Suprapubic skin (tissue), 4 donors: ENCODE measurements at regions not wholly inside any gene's neighbourhood (a gene's known extent, or its start where the extent isn't known, plus 50 kb on each side); places are given as distances from the start of the nearest gene placed in this dataset.

Source experiments
- CTCF ChIP-seq, 2 donors: fragments of 200-600 bp in 1 of 2; fragments of 450-650 bp in 1 of 2; sonication (generic) in 1 of 2; IDR thresholded peaks; one replicate each; pipeline ENCODE4 v1.5.1; 2016 to 2019; ENCODE audit warnings: antibody characterized with exemption in 2 of 2, mild to moderate bottlenecking in 1 of 2, moderate library complexity in 1 of 2
- POLR2A ChIP-seq, 2 donors: fragments of 450-650 bp; IDR thresholded peaks; one replicate each; pipeline ENCODE4 v1.6.1; 2017; ENCODE audit warnings: antibody characterized with exemption in 2 of 2, mild to moderate bottlenecking in 2 of 2, moderate library complexity in 2 of 2
- POLR2AphosphoS5 ChIP-seq, 3 donors: sonication (generic); formaldehyde crosslinking; IDR thresholded peaks; one replicate each; pipeline ENCODE4 v1.6.1; 2017; ENCODE audit warnings: antibody characterized with exemption in 3 of 3

GRCh38 chr1:234778221-234779159 lies 168.5 kb upstream of the IRF2BP2 start:
- TF ChIP-seq CTCF (IDR thresholded peaks at IDR 0.05): no peak
- no peak for TF ChIP-seq POLR2A (IDR thresholded peaks at IDR 0.05)
- TF ChIP-seq POLR2AphosphoS5 (IDR thresholded peaks at IDR 0.05): no peak
